LoVo (cell line): ENCODE measurements at regions not wholly inside any gene's neighbourhood (a gene's known extent, or its start where the extent isn't known, plus 50 kb on each side); places are given as distances from the start of the nearest gene placed in this dataset.
"Not testable (repeated sequence)": the region's sequence is repeated elsewhere in the genome, so short reads cannot be mapped to it uniquely, and the experiment has no call there.

ENCODE experiments used
- DNase-seq: peaks from one replicate; pipeline ENCODE4 v3.0.0-alpha.2; 2016; ENCODE audit warnings: low spot score

DNA sequence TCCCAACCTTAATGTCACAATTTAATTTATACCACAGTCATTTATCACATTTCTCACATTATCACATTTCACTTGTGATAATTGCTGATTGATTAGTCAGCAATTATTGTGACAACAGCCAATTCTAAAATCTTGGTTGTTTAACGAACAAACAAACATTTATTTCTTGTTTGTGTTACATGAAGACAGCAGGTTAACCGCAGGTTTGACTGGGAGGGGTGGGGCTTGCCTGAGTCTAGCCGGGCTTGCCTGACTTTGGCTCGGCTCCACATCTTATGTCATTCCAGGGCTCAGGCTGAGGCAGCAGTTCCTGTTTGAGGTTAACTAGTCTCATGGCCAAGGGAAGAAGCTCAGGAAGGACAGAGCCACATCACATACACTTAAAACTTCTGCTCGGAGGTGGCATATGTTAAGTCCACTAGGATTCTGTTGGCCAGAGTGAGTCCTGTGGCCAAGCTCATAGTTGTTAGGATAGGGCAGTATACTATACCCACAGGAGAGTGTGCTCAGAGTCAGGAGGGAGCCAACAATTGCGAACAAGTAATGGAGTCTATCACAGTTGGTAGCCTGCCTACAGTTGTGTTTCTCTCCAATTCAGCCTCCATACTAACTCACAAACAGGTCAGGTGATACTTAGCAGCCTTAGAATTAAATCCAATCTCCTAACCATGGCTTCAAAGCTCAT, 90.0 kb upstream of the IFNGR1 start:
- peak; percentile 87 for DNase-seq

DNA sequence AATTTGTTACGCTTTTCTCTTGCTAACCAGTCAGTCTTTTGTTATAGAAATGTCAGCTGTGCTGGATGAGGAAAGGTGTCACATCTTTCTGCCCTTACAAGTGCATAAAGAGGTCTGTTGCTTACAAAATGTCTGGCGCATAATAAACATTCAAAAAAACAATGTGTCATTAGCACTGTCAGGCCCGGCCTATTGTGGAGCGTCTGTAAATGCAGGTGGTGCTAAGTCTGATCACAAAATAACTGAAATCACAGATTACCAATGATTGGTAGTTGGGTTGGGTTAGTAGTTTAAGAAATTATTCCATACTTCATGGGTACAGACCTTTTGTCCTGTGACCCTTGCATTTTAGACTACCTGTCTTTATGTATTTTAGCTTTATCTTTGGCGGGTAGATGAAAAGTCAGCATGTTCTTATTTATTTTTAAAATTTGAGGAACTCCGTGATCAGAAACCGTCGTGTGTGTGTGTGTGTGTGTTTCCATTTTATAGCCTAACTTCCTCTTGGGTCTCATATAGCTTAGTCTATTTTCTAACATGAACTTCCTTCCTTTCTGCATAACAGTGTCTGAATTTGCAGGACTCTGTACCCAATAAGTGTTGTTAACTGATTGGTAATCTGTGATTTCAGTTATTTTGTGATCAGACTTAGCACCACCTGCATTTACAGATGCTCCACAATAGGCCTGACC, 88.1 kb upstream of the IFNGR1 start:
- DNase-seq = no peak

DNA sequence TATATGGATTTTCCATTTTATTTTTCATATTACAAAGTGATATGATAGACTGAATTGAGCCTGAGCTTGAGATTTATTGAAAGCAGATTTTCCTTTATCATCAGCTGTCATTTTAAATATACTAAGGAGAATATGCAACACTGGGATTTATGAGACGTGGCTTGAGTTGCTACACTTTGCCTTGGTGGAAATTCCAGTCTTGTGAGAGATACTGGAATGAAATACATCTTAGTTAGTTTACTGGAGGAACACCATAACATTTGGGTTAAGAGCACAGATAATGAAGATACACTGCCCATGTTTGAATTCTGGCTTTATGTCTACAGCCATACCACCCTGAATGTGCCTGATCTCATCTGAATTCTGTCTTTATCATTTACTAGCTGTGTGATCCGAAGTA, 86.5 kb upstream of the IFNGR1 start:
- no peak for DNase-seq

DNA sequence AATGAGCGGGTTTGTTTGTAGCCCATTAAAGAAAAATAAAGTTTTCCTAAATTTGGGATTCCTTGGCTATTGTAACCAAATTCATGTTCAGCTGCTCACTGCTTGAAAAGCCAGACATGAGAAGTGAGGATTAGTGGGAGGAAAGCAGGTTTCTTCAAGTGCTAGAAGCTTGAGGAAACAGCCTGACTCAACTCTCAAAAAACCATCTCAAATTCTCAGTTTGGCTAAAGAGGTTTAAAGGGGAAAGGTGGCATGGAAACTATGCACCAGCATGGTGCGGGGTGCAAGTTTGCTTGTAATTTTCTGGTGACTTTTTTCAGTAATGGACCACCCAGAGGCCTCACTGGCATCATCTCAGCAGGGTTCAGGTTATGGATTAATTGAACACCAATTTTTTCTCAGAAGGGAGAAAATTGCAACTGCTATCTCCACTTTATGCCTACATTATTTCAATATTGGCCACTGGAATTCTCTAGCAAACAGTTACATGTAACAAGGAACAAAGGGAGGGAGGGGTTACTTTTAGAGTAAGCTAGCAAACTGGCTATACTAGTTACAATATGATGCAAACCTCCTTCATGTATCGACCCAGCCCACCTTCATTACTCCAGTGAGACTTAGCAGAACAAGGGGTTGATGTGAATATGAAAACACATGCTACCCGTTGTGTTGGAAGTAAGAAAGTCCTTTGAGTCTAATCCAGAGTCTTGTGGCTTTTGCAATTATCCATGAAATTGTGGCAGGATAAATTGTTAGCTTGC, 85.0 kb upstream of the IFNGR1 start:
- DNase-seq = no peak

DNA sequence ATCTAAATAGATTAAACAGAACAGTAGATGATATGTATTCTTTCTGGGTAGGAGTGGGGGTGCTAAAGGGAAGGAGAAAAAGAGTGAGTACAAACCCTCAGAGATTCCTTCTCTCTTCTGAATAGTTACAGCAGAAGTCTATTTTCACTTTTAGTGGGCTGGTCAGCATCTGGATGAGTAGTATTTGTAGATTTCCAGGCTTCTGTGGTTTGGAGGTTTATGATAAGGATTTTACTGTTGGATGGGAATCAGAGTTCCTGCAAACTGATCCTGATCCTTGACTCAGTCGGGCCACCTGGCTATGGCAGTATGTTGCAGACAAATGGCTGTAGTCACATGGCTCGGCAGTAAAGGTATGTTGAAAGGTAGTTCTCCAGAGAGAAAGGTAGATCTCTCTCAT, 84.3 kb upstream of the IFNGR1 start:
- no peak for DNase-seq

DNA sequence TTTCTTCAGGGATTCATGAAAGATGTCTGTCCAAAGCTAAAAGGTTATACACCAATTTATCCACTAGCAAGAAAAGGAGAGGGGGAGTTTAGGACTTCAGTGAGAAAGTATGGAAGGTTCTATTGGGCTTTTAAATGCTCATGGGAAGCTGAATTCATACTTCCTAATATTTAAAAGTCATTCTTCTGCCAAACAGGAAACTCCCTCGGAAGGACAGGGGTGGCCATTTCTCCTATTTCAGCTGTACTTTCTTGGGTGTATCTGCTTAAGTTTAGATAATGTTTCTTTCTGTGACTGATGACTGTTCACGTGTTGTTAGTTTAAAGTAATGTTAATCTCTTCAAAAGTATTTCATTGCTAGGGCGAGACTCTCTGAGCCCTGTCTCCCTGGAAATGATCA, 80.5 kb upstream of the IFNGR1 start:
- no peak for DNase-seq

DNA sequence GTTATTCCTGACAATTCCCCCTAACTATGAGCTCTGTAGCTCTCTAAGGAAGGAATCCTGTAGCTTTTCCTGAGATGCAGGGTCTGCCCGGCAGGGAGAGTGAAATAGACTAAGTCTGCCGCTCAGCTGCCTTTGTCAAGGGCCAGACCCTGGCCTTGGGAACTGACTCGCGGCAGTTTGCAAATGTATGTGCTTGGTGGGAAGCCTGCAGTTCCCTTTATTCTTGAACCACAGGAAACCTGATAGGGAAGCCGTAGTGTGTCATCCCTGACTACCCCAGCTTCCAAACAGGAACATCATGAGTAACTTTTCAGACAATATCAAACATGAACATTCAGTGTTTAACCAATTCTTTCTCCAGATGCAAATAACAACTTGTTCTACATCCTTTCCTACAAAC, 78.7 kb upstream of the IFNGR1 start:
- DNase-seq = no peak

DNA sequence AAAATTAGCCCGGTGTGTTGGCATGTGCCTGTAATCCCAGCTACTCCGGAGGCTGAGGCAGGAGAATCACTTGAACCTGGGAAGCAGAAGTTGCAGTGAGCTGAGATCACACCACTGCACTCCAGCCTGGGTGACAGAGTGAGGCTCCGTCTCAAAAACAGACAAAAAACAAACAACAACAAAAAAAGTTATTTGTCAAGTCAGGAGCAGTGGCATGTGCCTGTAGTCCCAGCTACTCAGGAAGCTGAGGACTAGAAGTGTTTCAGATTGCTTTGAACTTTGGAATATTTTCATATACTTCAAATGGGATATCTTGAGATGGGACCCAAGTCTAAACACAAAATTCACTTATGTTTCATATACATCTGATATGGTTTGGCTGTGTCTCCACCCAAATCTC, 73.1 kb upstream of the IFNGR1 start:
- DNase-seq = not testable (repeated sequence)

DNA sequence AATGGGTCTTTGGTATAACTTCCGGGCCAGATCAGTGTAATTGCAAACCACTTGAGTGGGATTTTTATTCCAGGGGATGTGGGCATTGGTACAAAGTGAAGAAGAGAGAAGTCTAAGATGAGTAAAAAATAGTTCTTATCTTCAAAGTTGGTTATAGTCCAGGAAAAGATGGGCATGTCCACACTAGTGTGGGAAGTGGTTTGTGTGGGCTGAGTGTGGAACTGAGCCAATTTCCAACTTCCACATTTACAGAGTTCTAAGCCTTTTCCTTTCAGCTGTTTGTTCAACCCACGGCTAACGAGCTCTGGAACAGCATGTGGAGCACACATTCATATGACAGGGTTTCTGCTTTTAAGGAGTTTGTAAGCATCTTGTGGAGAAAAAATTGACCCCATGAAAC, 72.3 kb upstream of the IFNGR1 start:
- no peak for DNase-seq

DNA sequence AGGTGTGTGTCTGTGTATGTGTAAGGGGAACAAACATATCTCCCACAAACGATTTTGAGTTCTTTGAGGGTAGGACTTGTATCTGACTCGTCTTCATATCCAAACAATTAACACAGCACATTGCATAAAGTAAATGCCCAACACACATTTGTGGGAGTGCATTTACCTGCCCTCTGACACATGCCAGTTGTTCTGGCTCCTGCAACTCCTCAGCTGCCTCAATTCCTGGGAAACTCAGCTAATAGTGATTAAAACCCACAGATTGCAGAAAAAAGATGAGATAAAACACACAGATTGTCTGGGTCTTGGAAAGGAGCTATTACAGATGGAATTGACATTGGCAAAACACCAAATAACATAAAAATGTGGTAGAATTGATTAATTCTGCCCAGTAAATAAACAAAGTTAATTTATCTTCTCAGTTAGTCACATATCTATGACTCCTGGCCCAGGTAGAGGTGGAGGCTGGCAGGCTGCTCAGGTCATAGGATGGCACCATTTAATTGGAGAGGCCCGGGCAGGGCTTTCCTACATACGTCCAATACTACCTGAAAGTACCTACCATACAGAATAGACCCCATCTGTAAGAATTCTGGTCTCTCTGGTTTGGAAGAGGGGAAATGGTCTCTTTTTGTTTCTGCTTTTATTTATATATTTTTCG, 71.5 kb upstream of the IFNGR1 start:
- DNase-seq = no peak

DNA sequence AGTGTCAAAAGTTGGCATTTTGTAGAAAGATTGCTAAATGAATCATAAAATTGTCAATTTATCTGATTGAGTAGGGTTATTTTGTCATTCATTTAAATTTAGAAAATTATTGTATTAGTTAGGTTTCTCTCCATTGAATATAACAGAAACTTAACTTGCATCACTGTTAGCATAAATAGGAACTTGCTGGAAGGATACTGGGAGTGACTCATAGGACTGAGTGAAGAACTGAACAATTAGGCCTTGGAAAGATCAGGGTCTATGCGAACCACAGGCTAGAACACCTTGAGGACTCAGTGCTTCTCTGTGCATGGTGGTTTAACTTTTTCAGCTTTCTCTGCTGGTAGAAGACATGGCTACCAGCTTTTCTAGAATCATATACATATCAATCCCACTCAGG, 67.7 kb upstream of the IFNGR1 start:
- DNase-seq = no peak

DNA sequence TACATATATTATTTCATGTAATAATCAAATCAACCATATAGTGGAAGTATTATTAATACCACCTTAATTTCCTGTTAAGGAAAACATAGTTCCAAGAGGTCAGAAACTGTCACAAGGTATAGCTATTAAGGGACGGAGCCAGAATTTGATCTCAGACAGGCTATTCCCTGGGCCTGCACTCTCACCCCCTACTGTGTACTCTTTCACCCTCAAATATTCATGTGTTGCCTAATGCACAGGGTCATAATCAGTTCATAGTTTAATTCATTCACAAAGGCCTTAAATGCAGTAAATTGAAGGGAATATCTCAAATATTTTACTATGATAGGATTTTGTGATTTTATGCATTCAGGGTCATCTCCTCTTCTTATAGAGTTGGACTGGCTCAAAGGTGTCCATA, 67.2 kb upstream of the IFNGR1 start:
- no peak for DNase-seq

DNA sequence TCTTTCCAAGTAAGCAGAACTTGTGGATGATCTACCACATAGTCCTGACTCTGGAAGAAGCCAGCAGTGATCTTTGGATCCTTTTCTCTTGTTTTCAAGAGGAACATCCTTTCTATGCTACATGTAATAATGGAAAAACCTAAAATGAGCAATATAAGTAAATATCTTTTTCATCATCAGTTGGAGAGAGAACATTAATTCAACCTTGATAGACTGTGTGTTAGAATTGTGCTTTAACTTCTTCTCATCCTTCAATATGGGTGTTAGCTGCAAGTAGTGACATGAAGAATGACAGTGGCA, 65.6 kb upstream of the IFNGR1 start:
- no peak for DNase-seq

DNA sequence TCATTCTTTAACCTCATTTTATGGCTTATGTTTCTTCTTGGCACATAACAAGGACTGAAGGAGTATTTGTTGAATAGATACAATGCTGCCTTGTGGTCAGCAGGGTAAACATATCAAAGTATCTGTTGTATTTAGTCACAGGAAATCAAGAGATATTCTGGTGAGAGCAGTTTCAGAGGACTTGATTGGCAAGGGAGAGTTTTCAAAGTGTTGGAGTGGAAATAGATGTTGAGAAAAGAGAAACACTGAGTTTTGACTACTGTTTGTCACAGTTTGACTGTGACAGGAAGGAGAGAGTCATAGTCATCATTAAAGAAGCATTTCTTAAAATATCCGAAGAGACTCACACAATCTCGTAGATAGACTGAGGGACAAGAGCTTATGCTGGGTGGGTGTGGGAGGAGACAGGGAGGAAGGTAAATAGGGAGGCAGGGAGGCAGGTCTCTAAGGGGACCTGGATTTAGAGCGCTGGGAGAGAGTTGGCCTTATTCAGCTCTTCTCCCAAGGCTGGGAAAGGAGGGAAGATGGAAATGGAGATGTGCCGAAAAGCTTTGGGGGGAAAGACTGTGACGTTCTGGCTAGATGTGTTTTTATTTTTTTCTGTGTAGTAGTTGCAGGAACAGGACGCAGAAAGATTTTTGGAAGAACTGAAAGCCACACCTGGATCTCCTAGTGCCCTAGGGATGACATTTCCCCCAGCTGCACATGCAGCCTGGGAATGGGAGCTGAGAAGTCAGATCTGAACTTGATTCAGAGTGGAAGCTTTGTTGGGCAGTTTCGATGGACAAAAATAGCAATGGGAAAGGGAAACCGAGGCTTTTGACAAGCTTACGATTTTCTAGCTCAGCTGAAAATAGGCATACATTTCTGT, 65.0 kb upstream of the IFNGR1 start:
- peak; percentile 20 for DNase-seq

DNA sequence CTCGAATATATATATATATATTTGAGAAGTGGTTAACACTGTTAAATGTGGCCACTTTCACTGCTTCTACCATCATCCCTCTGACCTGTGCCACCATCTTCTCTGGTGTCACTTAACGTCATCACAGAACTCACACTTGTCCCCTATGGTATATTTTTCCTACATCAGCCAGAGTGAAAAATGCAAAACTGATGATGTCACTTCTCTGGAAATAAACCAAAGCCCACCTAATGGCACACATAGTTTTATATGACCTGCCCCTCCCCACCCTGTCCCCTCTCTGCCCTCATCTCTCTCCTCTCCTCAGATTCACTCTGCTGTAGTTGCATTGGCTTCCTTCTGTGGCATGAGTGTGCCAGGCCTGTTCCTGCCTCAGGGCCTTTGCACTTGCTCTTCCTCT, 63.9 kb upstream of the IFNGR1 start:
- no peak for DNase-seq

DNA sequence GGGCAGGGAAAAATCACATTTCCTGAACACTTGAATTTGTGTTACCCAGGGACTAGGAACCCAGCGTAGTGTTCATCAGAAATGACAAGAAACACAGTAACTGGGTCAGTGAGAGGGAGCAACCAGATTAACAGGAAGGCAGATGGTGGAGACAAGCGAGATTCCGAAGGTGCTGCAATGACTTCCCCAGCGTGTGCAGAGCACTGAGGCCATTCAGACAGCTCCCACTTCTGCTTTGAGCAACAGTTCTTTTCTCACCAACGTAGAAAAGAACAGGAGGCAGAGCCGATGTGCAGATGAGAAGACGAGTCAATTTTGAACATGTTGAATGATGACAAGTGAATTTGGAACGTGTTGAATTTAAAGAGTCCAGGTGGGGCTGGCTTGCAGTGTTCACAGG, 63.1 kb upstream of the IFNGR1 start:
- DNase-seq = no peak

DNA sequence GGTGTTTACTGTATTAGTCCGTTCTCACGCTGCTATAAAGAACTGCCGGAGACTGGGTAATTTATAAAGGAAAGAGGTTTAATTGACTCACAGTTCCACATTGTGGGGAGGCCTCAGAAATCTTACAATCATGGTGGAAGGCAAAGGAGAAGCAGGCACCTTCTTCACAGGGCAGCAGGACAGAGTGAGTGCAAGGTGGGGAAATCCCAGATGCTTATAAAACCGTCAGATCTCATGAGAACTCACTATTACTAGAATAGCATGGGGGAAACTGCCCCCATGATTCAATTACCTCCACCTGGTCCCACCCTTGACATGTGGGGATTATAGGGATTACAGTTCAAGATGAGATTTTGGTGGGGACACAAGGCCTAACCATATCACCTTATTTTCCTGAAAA, 60.1 kb upstream of the IFNGR1 start:
- not testable (repeated sequence) for DNase-seq

DNA sequence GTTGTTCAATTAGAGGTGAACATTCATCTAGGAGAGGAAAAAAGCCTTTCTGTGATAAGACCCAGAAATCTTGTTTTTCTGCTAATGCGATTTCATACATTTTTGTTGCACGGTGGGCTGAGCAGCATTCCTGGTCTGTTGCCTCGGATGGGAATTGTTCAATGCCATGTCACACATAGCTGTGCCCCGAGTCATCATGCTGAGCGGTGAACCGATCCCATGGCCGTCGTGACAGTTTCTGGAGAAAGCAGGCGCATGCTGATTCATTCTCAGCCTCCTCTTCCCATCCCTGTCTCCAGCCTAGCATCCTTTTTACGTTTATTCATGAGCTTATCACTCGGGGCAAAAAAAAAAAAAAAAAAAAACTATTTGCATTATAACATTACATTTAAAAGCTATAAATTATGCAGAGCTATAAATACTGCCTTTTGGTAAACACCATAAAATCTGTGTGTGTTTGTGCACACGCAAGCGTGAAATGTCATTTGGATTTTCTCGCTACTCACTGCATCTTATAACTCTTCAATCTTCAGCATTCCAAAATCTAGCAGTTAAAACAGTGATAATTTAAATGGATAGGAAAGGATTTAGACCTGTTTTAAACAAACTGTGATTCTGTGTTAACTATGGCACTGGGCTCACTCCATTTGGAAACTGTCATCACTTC, 58.9 kb upstream of the IFNGR1 start:
- peak; percentile 37 for DNase-seq

DNA sequence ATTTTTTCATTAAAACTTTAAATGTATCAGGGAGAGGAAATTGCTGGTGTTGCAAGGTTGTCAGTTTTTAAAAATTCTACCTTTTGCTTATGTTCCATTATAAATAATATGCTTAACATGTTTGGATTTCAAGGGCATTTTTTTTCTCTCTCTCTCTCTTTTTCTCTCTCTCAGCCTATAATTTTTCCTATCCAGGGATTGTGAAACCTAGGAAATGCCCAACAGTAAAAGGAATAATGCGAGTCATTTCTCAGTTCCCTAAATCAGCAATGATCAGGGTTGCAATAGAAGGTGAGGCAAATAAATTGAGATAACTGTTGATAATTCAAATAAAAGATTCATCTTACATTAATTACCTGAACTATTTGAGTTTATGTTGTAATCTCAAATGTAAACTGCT, 53.2 kb upstream of the IFNGR1 start:
- no peak for DNase-seq

DNA sequence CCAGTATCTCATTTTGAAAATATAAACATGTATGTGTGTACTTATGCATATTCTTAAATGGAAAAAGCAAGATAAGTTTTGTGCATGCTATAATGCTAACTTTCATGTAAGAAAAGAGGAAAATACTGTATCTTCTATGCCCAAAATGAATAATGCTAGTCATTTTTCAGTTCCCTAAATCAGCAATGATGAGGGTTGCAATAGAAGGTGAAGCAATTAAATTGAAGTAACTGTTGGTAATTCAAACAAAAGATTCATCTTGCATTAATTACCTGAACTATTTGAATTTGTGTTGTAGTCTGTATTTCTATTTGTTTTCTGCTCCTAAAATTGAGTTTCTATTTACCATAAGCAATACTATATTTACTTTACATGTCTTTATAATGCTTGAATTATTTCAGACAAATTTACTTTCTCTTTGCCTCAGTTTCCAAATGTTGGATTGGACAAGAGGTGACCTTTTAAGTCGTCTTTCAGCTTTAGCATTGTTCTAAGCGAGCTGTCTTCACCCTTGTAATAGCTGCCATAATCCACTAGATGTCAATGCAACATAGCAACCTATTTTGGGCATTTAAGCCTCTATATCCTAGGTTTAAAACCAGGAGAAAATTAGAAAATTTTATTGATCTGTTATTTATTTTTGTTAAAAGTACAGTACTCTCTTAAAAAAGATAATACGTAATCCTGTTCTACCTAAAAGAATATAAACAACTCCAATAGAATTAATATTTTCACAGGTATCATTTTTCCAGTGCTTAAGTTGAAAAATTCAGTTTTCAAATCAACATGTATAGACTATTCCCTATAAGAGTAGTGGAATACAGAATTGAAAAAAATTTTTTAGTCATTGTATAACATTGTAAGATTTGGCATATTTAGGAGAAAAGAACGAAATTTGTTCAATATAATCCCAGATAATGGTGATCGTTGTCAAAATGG, 52.3 kb upstream of the IFNGR1 start:
- peak; percentile 69 for DNase-seq
